ENCODE measurements at regions not wholly inside any gene's neighbourhood (a gene's known extent, or its start where the extent isn't known, plus 50 kb on each side); places are given as distances from the start of the nearest gene placed in this dataset.
"Not testable (repeated sequence)": the region's sequence is repeated elsewhere in the genome, so short reads cannot be mapped to it uniquely, and the experiment has no call there.

DNA sequence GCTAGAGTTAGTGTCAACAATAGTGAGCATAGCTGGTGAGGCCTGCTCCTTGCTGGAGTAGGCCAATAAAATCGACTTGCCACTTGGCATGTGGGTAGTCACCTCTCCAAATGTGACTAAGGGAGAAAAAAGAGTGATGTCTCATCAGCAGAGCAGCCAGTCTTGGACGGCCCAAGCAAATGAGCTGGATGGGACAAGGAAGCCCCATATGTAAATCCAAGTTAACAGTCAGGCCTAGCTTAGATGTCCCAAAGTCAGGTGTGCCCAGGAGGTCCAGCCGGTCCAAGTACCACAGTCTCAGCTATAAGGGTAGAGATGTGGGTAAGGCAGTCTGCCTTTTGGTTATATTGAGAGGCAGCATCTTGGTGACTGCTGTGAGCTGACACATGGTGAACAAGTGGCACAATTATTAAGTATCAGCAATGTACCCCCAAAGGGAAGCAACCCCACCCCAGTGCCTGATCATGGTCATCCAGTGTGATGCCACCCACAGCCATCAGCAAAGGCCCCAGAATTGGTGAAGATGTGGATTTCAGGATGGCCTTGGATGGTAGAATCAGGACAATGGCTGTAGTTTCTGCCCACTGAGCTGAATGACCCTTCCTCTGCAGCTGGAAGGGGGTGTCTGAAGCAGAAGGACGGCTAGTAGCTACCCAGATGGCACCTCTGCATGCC, 83.4 kb downstream of the TNFRSF13B start:
- intact Hi-C loops (cut with DNase I, micrococcal nuclease): no loop called here
- Histone ChIP-seq H3K4me3 (no peak overlapping the region), H3K4me1 (ENCODE audit: low read depth) (no peaks in the 10 kb centered on the region), H3K9me3 (no peaks in the 10 kb centered on the region), H3K36me3 (ENCODE audit: low read depth) (no peaks in the 10 kb centered on the region)
- DNase-seq: no peak
- TF ChIP-seq, protein P1, sequence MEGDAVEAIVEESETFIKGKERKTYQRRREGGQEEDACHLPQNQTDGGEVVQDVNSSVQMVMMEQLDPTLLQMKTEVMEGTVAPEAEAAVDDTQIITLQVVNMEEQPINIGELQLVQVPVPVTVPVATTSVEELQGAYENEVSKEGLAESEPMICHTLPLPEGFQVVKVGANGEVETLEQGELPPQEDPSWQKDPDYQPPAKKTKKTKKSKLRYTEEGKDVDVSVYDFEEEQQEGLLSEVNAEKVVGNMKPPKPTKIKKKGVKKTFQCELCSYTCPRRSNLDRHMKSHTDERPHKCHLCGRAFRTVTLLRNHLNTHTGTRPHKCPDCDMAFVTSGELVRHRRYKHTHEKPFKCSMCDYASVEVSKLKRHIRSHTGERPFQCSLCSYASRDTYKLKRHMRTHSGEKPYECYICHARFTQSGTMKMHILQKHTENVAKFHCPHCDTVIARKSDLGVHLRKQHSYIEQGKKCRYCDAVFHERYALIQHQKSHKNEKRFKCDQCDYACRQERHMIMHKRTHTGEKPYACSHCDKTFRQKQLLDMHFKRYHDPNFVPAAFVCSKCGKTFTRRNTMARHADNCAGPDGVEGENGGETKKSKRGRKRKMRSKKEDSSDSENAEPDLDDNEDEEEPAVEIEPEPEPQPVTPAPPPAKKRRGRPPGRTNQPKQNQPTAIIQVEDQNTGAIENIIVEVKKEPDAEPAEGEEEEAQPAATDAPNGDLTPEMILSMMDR (IDR thresholded peaks at IDR 0.05): no peak
- no peak for ATAC-seq

DNA sequence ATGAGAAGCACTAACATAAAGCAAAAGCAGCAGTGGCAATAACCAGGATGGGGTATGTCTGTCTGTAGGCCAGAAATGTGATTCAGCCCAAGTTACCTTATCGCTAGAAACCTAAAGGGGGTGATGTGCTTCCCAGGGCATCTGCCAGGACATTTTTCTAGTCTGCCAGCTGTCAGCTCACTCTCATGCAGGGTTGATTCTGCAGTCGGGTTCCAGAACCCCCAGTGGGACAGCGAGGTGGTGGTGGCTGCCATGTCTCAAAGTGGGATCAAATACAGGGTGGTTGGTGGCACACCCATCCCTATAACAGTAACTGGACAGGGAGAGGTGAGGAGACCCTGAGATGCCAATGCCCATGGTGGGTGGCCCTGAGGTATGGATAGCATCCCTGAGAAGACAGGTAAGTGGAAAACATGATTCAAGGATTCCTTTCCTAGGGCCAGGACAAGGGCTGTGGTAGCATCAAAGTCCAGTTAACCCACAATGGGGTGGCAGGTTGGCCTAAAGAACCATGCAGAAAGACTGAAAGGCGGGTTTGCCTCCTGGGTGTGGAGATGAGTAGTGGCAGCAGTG, 84.3 kb downstream of the TNFRSF13B start:
- Histone ChIP-seq H3K9me3 (no peaks in the 10 kb centered on the region), H3K4me3 (no peak overlapping the region), H3K36me3 (ENCODE audit: low read depth) (no peaks in the 10 kb centered on the region), H3K4me1 (ENCODE audit: low read depth) (no peaks in the 10 kb centered on the region)
- DNase-seq (no peak), ATAC-seq (no peak)
- intact Hi-C loops (cut with DNase I, micrococcal nuclease): no loop called here
- TF ChIP-seq, protein P1 (IDR thresholded peaks at IDR 0.05): no peak

DNA sequence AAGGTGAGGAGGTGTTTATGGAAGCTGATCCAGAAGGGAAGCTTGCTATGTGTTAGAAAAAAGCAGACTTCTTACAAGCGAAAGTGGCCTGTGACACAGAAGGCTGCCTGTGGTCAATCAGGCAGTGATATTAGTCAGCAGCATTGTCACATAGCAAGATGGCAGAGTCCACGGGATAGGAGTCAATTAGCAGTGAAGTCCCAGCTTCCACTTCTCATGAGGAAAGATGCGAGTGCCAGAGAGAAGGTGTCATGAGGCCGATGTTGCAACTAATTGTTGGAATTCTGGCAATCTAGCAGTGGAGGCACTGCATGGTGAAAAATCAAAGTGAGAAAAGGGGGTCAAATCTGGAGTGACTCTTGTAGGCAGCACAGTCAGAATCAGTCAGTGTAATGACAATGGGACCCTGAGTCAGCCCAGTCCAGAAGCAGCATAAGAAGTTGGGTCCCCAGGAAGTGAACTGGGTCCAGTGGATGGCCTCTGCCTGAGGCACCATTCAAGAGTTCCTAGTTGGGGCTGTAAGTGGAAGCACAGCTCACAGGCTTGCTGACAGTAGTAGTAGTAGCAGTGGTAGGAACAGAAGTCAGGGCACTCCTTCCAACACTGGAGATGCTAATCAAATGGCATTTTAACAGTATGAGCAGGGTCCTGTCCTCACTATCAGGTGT, 85.1 kb downstream of the TNFRSF13B start:
- no peak for DNase-seq
- Histone ChIP-seq H3K4me3 (no peak overlapping the region), H3K36me3 (ENCODE audit: low read depth) (no peaks in the 10 kb centered on the region), H3K9me3 (no peaks in the 10 kb centered on the region), H3K4me1 (ENCODE audit: low read depth) (no peaks in the 10 kb centered on the region)
- no peak for ATAC-seq
- TF ChIP-seq, protein P1 (IDR thresholded peaks at IDR 0.05): no peak
- intact Hi-C loops (cut with DNase I, micrococcal nuclease): no loop called here

DNA sequence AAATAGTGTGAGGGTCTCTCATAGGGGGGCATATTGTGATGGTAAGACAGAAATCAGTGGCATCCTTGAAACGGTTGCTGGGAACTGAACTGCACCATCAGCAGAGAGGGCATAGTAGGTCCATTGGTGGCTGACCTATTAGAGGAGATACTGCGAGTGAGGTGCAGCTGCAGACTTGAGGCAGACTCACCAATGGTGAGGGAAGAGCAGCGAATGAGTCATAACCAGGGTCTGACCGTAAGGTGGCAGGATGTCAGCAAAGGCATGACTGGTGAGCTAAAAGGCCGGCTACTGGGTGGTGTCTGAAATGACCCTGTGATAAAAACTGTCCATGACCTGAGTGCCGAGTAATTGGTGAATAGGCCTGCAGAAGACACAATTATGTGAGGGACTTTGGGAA, 86.7 kb downstream of the TNFRSF13B start:
- ATAC-seq; intact Hi-C loops (cut with DNase I, micrococcal nuclease); H3K9me3 ChIP-seq; H3K4me1 ChIP-seq (ENCODE audit: low read depth); H3K36me3 ChIP-seq (ENCODE audit: low read depth); DNase-seq; H3K4me3 ChIP-seq: not testable (repeated sequence)

DNA sequence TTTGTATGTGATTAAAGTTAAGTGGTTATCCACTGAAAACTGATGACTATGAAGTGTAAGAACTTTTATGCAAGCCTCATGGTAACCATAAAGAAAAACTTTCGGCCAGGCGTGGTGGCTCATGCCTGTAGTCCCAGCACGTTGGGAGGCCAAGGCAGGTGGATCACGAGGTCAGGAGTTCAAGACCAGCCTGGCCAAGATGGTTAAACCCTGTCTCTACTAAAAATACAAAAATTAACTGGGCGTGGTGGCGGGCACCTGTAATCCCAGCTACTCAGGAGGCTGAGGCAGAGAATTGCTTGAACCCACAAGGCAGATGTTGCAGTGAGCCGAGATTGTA, 89.0 kb downstream of the TNFRSF13B start:
- intact Hi-C loops (cut with DNase I, micrococcal nuclease): not testable (repeated sequence)

DNA sequence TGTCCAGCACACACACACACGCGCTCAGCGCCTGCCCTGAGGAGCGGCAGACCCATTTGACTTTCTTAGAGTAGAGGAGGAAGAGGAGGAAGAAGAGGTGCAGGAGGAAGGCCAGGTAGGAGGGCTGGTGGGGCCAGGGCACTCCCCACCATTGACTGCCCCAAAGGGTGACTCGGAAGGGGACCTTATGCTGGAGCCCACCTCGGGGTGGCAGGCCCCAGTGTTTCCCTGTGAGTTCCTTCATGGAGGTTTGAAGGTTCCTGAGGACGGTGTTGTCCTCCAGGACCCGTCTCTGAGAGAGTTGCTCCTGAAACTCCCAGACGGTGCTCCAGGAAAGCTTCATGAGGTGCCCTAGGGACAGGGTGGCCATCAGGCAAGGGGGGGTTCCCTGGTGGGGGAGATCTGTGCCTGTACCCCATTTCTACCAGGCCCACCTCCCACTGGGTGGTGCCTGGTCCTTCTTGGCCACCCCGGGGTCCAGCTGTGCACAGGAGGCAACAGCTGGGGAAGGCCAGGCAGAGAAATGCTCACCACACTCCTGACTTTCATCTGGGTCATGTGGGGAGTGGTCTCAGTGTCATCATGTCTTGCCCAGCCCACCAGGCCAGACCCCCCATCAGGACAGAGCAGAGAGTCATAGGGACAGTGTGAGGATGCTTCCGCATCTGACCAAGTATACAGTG, 89.5 kb downstream of the TNFRSF13B start:
- TF ChIP-seq, protein P1 (IDR thresholded peaks at IDR 0.05): no peak
- H3K36me3 ChIP-seq (ENCODE audit: low read depth): no peaks in the 10 kb centered on the region
- no peak for ATAC-seq
- H3K4me1 ChIP-seq (ENCODE audit: low read depth): no peaks in the 10 kb centered on the region
- H3K4me3 ChIP-seq: no peak overlapping the region
- intact Hi-C loops (cut with DNase I, micrococcal nuclease): no loop called here
- H3K9me3 ChIP-seq: peaks cover 5% of the 10 kb centered on the region
- peak in 1 of 3 donors; percentile 9 for DNase-seq

More for the DNA sequence above, 89.0 kb downstream of the TNFRSF13B start:
- DNase-seq; H3K9me3 ChIP-seq; H3K4me1 ChIP-seq (ENCODE audit: low read depth); H3K36me3 ChIP-seq (ENCODE audit: low read depth); H3K4me3 ChIP-seq; ATAC-seq: not testable (repeated sequence)
